DND-41 (cell line): ENCODE measurements at regions not wholly inside any gene's neighbourhood (a gene's known extent, or its start where the extent isn't known, plus 50 kb on each side); places are given as distances from the start of the nearest gene placed in this dataset.

ENCODE experiments used
- ATAC-seq: fragments of 200-7000 bp; cut with Tn5 transposase; 3 replicates; pipeline ENCODE4 v1.9.1; 2021; ENCODE audit warnings: low read depth; ENCODE audit not compliant: insufficient read depth
- DNase-seq: peaks from one replicate; pipeline ENCODE4 v3.0.0-alpha.2; 2020
- H2AFZ ChIP-seq: 2 replicates; pipeline ENCODE4 v1.6.0; 2012; ENCODE audit warnings: low read depth, low read length
- H3K27ac ChIP-seq: 2 replicates; pipeline ENCODE4 v1.5.1; 2012; ENCODE audit warnings: low read length, inconsistent platforms
- H3K27me3 ChIP-seq: fragments of 200-600 bp; sonication (generic); 2 replicates; pipeline ENCODE4 v1.6.0; 2012; ENCODE audit warnings: low read length, mild to moderate bottlenecking, inconsistent platforms; ENCODE audit not compliant: insufficient read depth, poor library complexity
- H3K36me3 ChIP-seq: 2 replicates; pipeline ENCODE4 v1.5.1; 2012; ENCODE audit warnings: low read length, inconsistent platforms; ENCODE audit not compliant: insufficient read depth
- H3K4me1 ChIP-seq: 2 replicates; pipeline ENCODE4 v1.5.1; 2012; ENCODE audit warnings: mild to moderate bottlenecking, low read length; ENCODE audit not compliant: insufficient read depth
- H3K4me2 ChIP-seq: 2 replicates; pipeline ENCODE4 v1.6.0; 2012; ENCODE audit warnings: mild to moderate bottlenecking, moderate library complexity, low read length, inconsistent platforms; ENCODE audit not compliant: insufficient read depth
- H3K4me3 ChIP-seq, 2 experiments: fragments of 200-600 bp in 1 of 2; shearing (Covaris generic) in 1 of 2; 2 replicates each; pipeline ENCODE4 v1.5.1; 2012 to 2016; ENCODE audit warnings: inconsistent platforms in 2 of 2, low read length in 2 of 2, mild to moderate bottlenecking in 2 of 2, low read depth in 1 of 2, moderate library complexity in 1 of 2
- H3K79me2 ChIP-seq: 2 replicates; pipeline ENCODE4 v1.6.0; 2012; ENCODE audit warnings: low read length, inconsistent platforms; ENCODE audit not compliant: insufficient read depth
- H3K9ac ChIP-seq: 2 replicates; pipeline ENCODE4 v1.6.0; 2012; ENCODE audit warnings: low read depth, mild to moderate bottlenecking, inconsistent platforms, low read length, moderate library complexity
- H3K9me3 ChIP-seq: 2 replicates; pipeline ENCODE4 v1.5.1; 2012; ENCODE audit warnings: low read length, moderate library complexity, mild to moderate bottlenecking, inconsistent platforms; ENCODE audit not compliant: insufficient read depth, severe bottlenecking
- H4K20me1 ChIP-seq: 2 replicates; pipeline ENCODE4 v1.6.0; 2012; ENCODE audit warnings: low read length; ENCODE audit not compliant: insufficient read depth
- CTCF ChIP-seq: IDR thresholded peaks from 2 replicates; pipeline ENCODE4 v1.5.1; 2012; ENCODE audit warnings: borderline replicate concordance, low read length, moderate library complexity, mild to moderate bottlenecking; ENCODE audit not compliant: poor library complexity, severe bottlenecking; ENCODE audit errors: extremely low read depth
- EZH2 ChIP-seq: IDR thresholded peaks from 3 replicates; pipeline ENCODE4 v1.6.1; 2012; ENCODE audit warnings: borderline replicate concordance, low read depth, mild to moderate bottlenecking, moderate library complexity, low read length, inconsistent platforms; ENCODE audit not compliant: severe bottlenecking

- Histone ChIP-seq H3K4me2 (no peak overlapping the region), H3K27ac (no peak overlapping the region), H4K20me1 (no peaks in the 10 kb centered on the region), H3K9ac (no peak overlapping the region), H2AFZ (no peak overlapping the region), H3K36me3 (no peaks in the 10 kb centered on the region), H3K79me2 (no peaks in the 10 kb centered on the region), H3K4me1 (no peaks in the 10 kb centered on the region), H3K4me3 (no peak overlapping the region), H3K27me3 (no peaks in the 10 kb centered on the region), H3K9me3 (no peaks in the 10 kb centered on the region)
- TF ChIP-seq CTCF (no peak), EZH2 (no peak)
- no peak for DNase-seq
- ATAC-seq: no peak
Observed at GRCh38 chr9:121587863-121588262, 63.6 kb upstream of the DAB2IP start.

- Histone ChIP-seq H4K20me1 (no peaks in the 10 kb centered on the region), H3K4me2 (no peak overlapping the region), H3K27me3 (no peaks in the 10 kb centered on the region), H3K79me2 (no peaks in the 10 kb centered on the region), H3K36me3 (no peaks in the 10 kb centered on the region), H3K9ac (no peak overlapping the region), H3K4me1 (no peaks in the 10 kb centered on the region), H3K4me3 (no peak overlapping the region), H2AFZ (no peak overlapping the region), H3K27ac (no peak overlapping the region), H3K9me3 (no peaks in the 10 kb centered on the region)
- ATAC-seq (no peak), DNase-seq (no peak)
- no peak for TF ChIP-seq EZH2
- TF ChIP-seq CTCF: no peak
Observed at GRCh38 chr9:121589986-121590385, 61.4 kb upstream of the DAB2IP start.

- H3K27me3 ChIP-seq: no peaks in the 10 kb centered on the region
Observed at GRCh38 chr9:121592265-121592664, 59.2 kb upstream of the DAB2IP start.

More at GRCh38 chr9:121592265-121592664, 59.2 kb upstream of the DAB2IP start:
- no peak overlapping the region for H2AFZ ChIP-seq
- H3K9ac ChIP-seq: no peak overlapping the region
- no peak overlapping the region for H3K4me3 ChIP-seq
- no peaks in the 10 kb centered on the region for H3K9me3 ChIP-seq
- H3K79me2 ChIP-seq: no peaks in the 10 kb centered on the region
- ATAC-seq: no peak
- H3K36me3 ChIP-seq: no peaks in the 10 kb centered on the region
- no peaks in the 10 kb centered on the region for H4K20me1 ChIP-seq
- TF ChIP-seq EZH2 (no peak), CTCF (no peak)
- H3K4me1 ChIP-seq: no peaks in the 10 kb centered on the region
- H3K27ac ChIP-seq: no peak overlapping the region
- no peak for DNase-seq
- no peak overlapping the region for H3K4me2 ChIP-seq
